RWPE2 (cell line): ENCODE measurements at regions not wholly inside any gene's neighbourhood (a gene's known extent, or its start where the extent isn't known, plus 50 kb on each side); places are given as distances from the start of the nearest gene placed in this dataset.

Experiments
- ATAC-seq: fragments of 200-7000 bp; cut with Tn5 transposase; 3 replicates; pipeline ENCODE4 v1.9.1; 2021; ENCODE audit warnings: low read depth
- DNase-seq: peaks from one replicate; pipeline ENCODE4 v3.0.0-alpha.2; 2020; ENCODE audit warnings: low spot score
- H3K27ac ChIP-seq: fragments of 450-650 bp; 2 replicates; pipeline ENCODE4 v1.5.1; 2017; ENCODE audit warnings: mild to moderate bottlenecking; ENCODE audit not compliant: poor library complexity, severe bottlenecking
- H3K27me3 ChIP-seq: fragments of 250-450 bp; sonication (Bioruptor Pico); 2 replicates; pipeline ENCODE4 v1.5.1; 2021; ENCODE audit warnings: mild to moderate bottlenecking, moderate library complexity; ENCODE audit not compliant: insufficient read depth, poor library complexity, severe bottlenecking
- H3K36me3 ChIP-seq: fragments of 250-450 bp; sonication (Bioruptor Pico); 2 replicates; pipeline ENCODE4 v1.5.1; 2020; ENCODE audit warnings: low read depth, mild to moderate bottlenecking, moderate library complexity
- H3K4me1 ChIP-seq: fragments of 250-450 bp; sonication (Bioruptor Pico); 2 replicates; pipeline ENCODE4 v1.5.1; 2021; ENCODE audit warnings: mild to moderate bottlenecking, moderate library complexity; ENCODE audit not compliant: insufficient read depth, poor library complexity, severe bottlenecking
- H3K4me3 ChIP-seq: fragments of 250-450 bp; sonication (Bioruptor Pico); 2 replicates; pipeline ENCODE4 v1.5.1; 2021; ENCODE audit warnings: mild to moderate bottlenecking, moderate library complexity; ENCODE audit not compliant: severe bottlenecking
- H3K9me3 ChIP-seq: fragments of 250-450 bp; sonication (Bioruptor Pico); 2 replicates; pipeline ENCODE4 v1.5.1; 2021; ENCODE audit warnings: mild to moderate bottlenecking, moderate library complexity; ENCODE audit not compliant: severe bottlenecking
- TF ChIP-seq, protein P1 (sequence below): fragments of 450-650 bp; IDR thresholded peaks from one replicate; pipeline ENCODE4 v1.5.1; 2017; ENCODE audit warnings: mild to moderate bottlenecking, moderate library complexity; ENCODE audit not compliant: poor library complexity, severe bottlenecking

DNA sequence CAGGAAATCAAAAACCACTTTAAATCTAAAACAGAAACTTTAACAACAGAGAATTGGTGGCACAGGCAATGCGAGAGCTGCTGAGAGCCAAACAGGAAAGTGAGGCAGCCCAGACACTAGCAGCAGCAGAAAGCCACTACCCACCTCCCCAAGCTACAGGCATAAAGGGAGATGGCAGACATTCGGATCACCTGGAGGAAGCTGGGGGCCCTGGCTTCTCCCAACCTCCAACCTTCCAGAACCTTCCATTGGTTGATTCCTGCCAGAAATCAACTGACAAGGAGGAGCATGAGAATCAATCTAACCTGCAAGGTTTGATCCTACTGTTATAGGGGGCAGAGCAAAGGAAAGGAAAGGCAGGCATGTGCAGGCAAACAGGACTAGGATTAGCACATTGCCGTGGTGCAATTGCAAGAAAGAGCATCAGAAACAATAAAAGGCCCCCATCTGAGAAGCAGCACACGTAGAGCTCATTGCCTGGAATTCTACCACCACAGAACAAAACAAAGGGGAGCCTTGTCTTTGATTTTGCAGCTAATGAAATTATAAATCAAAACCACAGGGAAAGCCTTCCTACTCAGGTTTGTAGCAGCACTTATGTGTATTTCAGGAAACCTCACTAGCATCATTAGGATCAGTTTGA lies 427.3 kb upstream of the RASGEF1B start:
- no peak for ATAC-seq
- no peaks in the 10 kb centered on the region for H3K27me3 ChIP-seq
- H3K4me1 ChIP-seq, result no peaks in the 10 kb centered on the region
- H3K4me3 ChIP-seq, result no peak overlapping the region
- H3K9me3 ChIP-seq, result no peaks in the 10 kb centered on the region
- DNase-seq, result no peak
- TF ChIP-seq, protein P1, sequence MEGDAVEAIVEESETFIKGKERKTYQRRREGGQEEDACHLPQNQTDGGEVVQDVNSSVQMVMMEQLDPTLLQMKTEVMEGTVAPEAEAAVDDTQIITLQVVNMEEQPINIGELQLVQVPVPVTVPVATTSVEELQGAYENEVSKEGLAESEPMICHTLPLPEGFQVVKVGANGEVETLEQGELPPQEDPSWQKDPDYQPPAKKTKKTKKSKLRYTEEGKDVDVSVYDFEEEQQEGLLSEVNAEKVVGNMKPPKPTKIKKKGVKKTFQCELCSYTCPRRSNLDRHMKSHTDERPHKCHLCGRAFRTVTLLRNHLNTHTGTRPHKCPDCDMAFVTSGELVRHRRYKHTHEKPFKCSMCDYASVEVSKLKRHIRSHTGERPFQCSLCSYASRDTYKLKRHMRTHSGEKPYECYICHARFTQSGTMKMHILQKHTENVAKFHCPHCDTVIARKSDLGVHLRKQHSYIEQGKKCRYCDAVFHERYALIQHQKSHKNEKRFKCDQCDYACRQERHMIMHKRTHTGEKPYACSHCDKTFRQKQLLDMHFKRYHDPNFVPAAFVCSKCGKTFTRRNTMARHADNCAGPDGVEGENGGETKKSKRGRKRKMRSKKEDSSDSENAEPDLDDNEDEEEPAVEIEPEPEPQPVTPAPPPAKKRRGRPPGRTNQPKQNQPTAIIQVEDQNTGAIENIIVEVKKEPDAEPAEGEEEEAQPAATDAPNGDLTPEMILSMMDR, result no peak
- H3K27ac ChIP-seq, result no peak overlapping the region
- no peaks in the 10 kb centered on the region for H3K36me3 ChIP-seq

DNA sequence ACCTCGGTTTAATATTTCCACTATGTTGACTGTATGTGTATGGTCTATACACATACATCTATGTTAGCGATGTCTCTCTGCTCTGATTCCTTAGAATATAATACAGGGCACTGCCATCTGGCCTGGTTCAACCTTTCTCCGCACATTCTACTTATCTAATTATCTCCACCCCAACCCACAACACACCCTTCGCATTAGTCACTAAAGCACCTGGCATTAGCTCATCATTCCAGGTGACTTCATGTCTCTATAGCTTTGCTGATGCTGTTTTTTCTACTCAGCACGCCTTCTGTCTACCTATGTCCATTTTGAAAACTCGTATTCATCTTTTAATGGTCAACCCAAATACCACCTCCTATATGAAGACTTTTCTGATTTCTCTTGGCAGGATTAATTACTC lies 425.2 kb upstream of the RASGEF1B start:
- no peak overlapping the region for H3K27ac ChIP-seq
- TF ChIP-seq, protein P1, result no peak
- no peaks in the 10 kb centered on the region for H3K4me1 ChIP-seq
- no peaks in the 10 kb centered on the region for H3K9me3 ChIP-seq
- H3K36me3 ChIP-seq, result no peaks in the 10 kb centered on the region
- no peak overlapping the region for H3K4me3 ChIP-seq
- H3K27me3 ChIP-seq, result no peaks in the 10 kb centered on the region
- ATAC-seq, result peak; percentile 76
- no peak for DNase-seq

GRCh38 chr4:81891005-81891996 lies 419.6 kb upstream of the RASGEF1B start:
- Histone ChIP-seq H3K27me3 (no peaks in the 10 kb centered on the region), H3K4me1 (no peaks in the 10 kb centered on the region), H3K36me3 (no peaks in the 10 kb centered on the region), H3K4me3 (no peak overlapping the region), H3K27ac (no peak overlapping the region), H3K9me3 (no peaks in the 10 kb centered on the region)
- TF ChIP-seq, protein P1, result no peak
- ATAC-seq, result no peak
- DNase-seq, result no peak

DNA sequence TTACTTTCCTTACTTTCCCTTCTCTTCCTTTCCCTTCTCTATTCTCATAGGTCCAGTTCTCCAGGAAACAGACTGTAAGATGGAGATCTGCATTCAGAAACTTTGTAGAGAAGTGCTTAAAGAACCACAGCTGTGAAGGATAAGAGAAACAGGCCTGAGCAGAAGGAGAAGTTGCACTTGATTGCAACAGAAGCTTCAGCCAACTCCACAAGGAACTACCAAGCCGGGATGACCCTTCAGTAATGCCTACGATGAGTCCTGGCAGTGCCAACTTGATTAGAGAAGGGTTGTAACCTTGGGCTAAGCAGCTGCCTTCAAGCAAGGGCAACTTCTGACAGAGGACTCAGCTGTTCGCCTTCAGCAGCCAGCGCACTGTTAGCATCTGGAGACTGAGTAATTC lies 413.3 kb upstream of the RASGEF1B start:
- Histone ChIP-seq H3K4me3 (no peak overlapping the region), H3K4me1 (no peaks in the 10 kb centered on the region), H3K27me3 (no peaks in the 10 kb centered on the region), H3K36me3 (no peaks in the 10 kb centered on the region), H3K9me3 (no peaks in the 10 kb centered on the region), H3K27ac (no peak overlapping the region)
- TF ChIP-seq, protein P1, result no peak
- ATAC-seq (no peak), DNase-seq (no peak)
